Esophagus muscularis mucosa (tissue), 3 donors: ENCODE measurements at regions not wholly inside any gene's neighbourhood (a gene's known extent, or its start where the extent isn't known, plus 50 kb on each side); places are given as distances from the start of the nearest gene placed in this dataset.

Experiments used
- CTCF ChIP-seq, 3 experiments: fragments of 200-600 bp in 2 of 3; fragments of 450-650 bp in 1 of 3; sonication (generic) in 2 of 3; IDR thresholded peaks; one replicate each; pipeline ENCODE4 v1.5.1; 2017 to 2019; ENCODE audit warnings: antibody characterized with exemption in 3 of 3, mild to moderate bottlenecking in 2 of 3, moderate library complexity in 1 of 3
- POLR2AphosphoS5 ChIP-seq, 2 donors: sonication (generic); formaldehyde crosslinking; IDR thresholded peaks; one replicate each; pipeline ENCODE4 v1.6.1; 2017; ENCODE audit warnings: antibody characterized with exemption in 2 of 2

- TF ChIP-seq CTCF (IDR thresholded peaks at IDR 0.05) (no peak), POLR2AphosphoS5 (IDR thresholded peaks at IDR 0.05) (no peak)
Observed at GRCh38 chrX:38935561-38935960, 134.3 kb downstream of the MID1IP1 start.
